GM19463 (cell line): ENCODE measurements at regions not wholly inside any gene's neighbourhood (a gene's known extent, or its start where the extent isn't known, plus 50 kb on each side); places are given as distances from the start of the nearest gene placed in this dataset.

ENCODE experiments used
- ATAC-seq: cut with Tn5 transposase; IDR thresholded peaks from one replicate; pipeline ENCODE4 v1.9.1; 2021; ENCODE audit warnings: mild to moderate bottlenecking, moderate library complexity; ENCODE audit not compliant: unreplicated experiment

GRCh38 chr4:17077105-17077504 is 178.7 kb upstream of the LDB2 start:
- no peak for ATAC-seq

- ATAC-seq = no peak
These were observed 174.0 kb upstream of the LDB2 start for GRCh38 chr4:17072483-17072882.

- ATAC-seq = no peak
These were observed 170.4 kb upstream of the LDB2 start for GRCh38 chr4:17068891-17069290.

- no peak for ATAC-seq
These were observed 169.9 kb upstream of the LDB2 start for GRCh38 chr4:17068392-17068791.

GRCh38 chr4:17066972-17067371 is 168.5 kb upstream of the LDB2 start:
- no peak for ATAC-seq

- no peak for ATAC-seq
These were observed 167.8 kb upstream of the LDB2 start for GRCh38 chr4:17066236-17066635.

GRCh38 chr4:17065821-17066220 is 167.4 kb upstream of the LDB2 start:
- ATAC-seq = no peak

GRCh38 chr4:17064959-17065358 is 166.5 kb upstream of the LDB2 start:
- no peak for ATAC-seq

- no peak for ATAC-seq
These were observed 165.4 kb upstream of the LDB2 start for GRCh38 chr4:17063888-17064287.

GRCh38 chr4:17060230-17060629 is 161.8 kb upstream of the LDB2 start:
- ATAC-seq = no peak

- ATAC-seq = no peak
These were observed 160.7 kb upstream of the LDB2 start for GRCh38 chr4:17058916-17059741.

- ATAC-seq = no peak
These were observed 160.1 kb upstream of the LDB2 start for GRCh38 chr4:17058536-17058915.

- no peak for ATAC-seq
These were observed 158.6 kb upstream of the LDB2 start for GRCh38 chr4:17057035-17057434.

- no peak for ATAC-seq
These were observed 157.3 kb upstream of the LDB2 start for GRCh38 chr4:17055788-17056187.

- ATAC-seq = no peak
These were observed 147.4 kb upstream of the LDB2 start for GRCh38 chr4:17045866-17046265.

- no peak for ATAC-seq
These were observed 140.2 kb upstream of the LDB2 start for GRCh38 chr4:17038510-17039176.

GRCh38 chr4:17033768-17034181 is 135.3 kb upstream of the LDB2 start:
- no peak for ATAC-seq

GRCh38 chr4:17033025-17033767 is 134.8 kb upstream of the LDB2 start:
- no peak for ATAC-seq

GRCh38 chr4:17030543-17030942 is 132.1 kb upstream of the LDB2 start:
- no peak for ATAC-seq

GRCh38 chr4:17029964-17030363 is 131.5 kb upstream of the LDB2 start:
- ATAC-seq = no peak

- ATAC-seq = no peak
These were observed 131.0 kb upstream of the LDB2 start for GRCh38 chr4:17029432-17029831.

- ATAC-seq = no peak
These were observed 129.1 kb upstream of the LDB2 start for GRCh38 chr4:17027495-17027894.
